IPS-18c (cell line): ENCODE measurements at regions not wholly inside any gene's neighbourhood (a gene's known extent, or its start where the extent isn't known, plus 50 kb on each side); places are given as distances from the start of the nearest gene placed in this dataset.
"Not testable (repeated sequence)": the region's sequence is repeated elsewhere in the genome, so short reads cannot be mapped to it uniquely, and the experiment has no call there.

ENCODE experiments used
- H3K4me3 ChIP-seq: 2 replicates; pipeline ENCODE4 v1.7.0; 2013; ENCODE audit warnings: low read depth, mild to moderate bottlenecking, low read length, moderate library complexity; ENCODE audit not compliant: insufficient read depth
- H3K9me3 ChIP-seq: one replicate; pipeline ENCODE4 v1.6.1; 2013; ENCODE audit warnings: mild to moderate bottlenecking, low read length, moderate library complexity; ENCODE audit not compliant: control insufficient read depth, insufficient read depth

DNA sequence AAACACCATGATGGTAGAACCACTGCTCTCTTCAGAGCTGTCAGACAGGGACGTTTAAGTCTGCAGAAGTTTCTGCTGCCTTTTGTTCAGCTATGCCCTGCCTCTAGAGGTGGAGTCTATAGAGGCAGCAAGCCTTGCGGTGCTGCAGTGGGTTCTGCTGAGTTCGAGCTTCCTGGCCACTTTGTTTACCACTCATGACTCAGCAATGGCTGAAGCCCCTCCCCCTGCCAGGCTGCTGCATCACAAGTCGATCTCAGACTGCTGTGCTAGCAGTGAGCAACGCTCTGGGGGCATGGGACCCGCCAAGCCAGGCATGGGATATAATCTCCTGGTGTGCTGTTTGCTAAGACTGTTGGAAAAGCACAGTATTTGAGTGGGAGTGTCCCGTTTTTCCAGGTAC is 229.5 kb upstream of the WDFY3 start:
- H3K9me3 ChIP-seq, H3K4me3 ChIP-seq: not testable (repeated sequence)

DNA sequence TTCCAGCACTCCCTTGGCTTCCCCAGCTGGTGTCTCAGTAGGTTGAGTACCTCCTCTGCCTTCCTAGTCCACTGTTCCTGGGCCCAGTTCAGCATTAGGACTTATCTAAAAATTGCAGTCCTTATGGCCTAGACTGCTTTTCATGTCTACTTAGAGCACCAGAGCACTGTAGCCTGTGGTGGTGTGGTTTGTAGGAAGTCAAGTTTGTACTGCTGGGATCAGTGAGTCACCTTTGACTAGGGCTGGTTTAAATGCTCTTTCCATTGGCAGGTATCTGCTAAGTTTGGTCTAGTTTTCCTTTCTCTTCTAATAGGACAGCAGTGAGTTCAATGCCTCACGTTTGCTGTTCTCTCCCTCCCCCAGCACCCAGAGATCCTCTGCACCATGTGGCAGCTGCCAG is 233.6 kb upstream of the WDFY3 start:
- Histone ChIP-seq H3K9me3 (peaks cover 4% of the 10 kb centered on the region), H3K4me3 (no peak overlapping the region)

DNA sequence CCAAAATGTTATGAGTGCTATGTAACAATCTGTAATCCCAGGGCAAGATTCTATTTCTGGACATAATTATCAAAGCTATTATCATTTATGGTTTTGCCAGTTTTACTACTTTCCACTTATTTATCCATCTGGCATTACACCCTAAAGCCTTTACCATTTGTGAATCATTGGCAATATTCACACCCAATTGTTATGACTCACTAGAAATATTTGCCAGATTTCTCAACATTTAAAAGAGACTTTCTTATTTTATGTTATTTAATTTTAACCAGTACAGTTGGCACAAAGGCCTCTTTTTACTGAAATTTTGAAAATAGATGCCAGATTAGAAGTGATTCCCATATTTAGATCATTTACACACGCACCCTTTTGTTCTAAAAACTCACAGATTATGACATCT is 242.7 kb upstream of the WDFY3 start:
- Histone ChIP-seq H3K9me3 (no peaks in the 10 kb centered on the region), H3K4me3 (no peak overlapping the region)

DNA sequence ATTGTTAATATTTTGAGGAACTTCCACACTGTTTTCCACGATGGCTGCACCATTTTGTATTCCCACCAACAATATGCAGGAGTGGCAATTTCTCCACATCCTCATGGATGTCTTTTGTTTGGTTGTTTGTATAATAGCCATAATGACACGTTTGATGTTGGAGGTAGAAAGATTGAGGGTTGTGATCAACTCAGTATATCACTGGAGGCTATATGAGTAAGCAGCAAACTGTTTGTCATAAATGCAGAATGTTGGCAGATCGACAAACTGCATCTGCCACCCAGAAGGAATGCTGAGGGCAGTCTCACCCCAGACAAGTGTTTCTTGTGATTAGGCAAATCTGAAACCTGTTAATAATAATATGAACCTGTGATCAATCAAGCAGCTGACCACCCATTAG is 243.9 kb upstream of the WDFY3 start:
- H3K4me3 ChIP-seq = no peak overlapping the region
- H3K9me3 ChIP-seq = no peaks in the 10 kb centered on the region

DNA sequence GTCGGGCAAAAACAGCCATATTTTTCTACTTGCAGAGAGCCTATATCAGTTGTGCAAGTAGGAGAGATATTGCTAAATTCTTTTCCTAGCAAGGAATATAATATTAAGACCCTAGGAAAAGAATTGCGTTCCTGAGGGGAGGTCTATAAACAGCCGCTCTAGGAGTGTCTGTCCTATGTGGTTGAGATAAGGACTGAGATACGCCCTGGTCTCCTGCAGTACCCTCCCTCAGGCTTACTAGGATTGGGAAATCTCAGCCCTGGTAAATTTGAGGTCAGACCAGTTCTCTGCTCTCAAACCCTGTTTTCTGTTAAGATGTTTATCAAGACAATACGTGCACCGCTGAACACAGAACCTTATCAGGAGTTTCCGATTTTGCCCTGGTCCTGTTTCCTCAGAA is 250.1 kb upstream of the WDFY3 start:
- not testable (repeated sequence) for H3K9me3 ChIP-seq, H3K4me3 ChIP-seq

DNA sequence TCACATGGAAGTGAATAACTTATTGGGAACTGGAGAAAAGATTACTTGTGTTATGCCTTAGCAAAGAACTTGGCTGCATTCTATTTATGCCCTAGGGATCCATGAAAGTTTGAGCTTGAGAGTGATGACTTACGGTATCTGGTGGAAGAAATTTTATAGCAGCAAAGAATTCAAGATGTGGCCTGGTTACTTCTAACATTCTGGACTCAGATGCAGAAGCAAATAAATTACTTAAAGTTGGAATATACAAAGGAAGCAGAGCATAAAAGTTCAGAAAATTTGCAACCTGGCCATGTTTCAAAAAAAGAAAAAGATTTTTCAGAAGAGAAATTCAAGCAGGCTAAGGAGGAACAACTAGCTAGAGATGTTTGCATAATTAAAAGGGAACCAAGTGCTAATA is 252.3 kb upstream of the WDFY3 start:
- Histone ChIP-seq H3K4me3 (no peak overlapping the region), H3K9me3 (peaks cover 6% of the 10 kb centered on the region)

DNA sequence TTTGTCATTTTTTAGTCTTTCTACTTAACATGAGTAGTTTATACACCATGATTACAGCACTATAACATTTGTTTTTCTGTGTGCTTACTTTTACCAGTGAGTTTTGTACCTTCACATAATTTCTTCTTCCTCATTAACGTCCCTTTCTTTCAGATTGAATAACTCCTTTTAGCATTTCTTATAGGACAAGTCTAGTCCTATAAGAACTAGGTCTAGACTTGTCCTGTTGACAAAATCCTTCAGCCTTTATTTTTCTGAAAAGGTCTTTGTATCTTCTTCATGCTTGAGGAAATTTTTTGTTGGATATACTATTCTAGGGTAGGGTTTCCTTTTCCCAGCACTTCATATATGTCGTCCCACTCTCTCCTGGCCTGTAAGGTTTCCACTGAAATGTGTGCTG is 253.3 kb upstream of the ARHGAP24 start:
- H3K9me3 ChIP-seq = peaks cover 6% of the 10 kb centered on the region

DNA sequence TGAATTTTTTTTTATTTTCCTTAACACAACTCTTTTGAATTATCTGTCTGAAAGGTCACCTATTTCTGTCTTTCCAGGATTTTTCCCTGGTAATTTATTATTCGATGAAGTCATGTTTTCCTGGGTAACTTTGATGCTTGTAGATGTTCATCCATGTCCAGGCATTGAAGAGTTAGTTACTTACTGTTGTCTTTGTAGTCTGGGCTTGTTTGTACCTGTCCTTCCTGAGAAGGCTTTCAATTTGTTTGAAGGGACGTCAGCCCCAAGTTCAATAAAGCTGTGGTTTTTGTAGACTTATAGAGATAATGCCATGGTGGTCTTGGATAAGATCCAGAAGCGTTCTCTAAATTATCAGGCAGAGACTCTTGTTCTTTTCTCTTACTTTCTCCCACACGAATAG is 252.4 kb upstream of the ARHGAP24 start:
- Histone ChIP-seq H3K9me3 (peaks cover 6% of the 10 kb centered on the region), H3K4me3 (no peak overlapping the region)

More for the DNA sequence above, 253.3 kb upstream of the ARHGAP24 start:
- no peak overlapping the region for H3K4me3 ChIP-seq

DNA sequence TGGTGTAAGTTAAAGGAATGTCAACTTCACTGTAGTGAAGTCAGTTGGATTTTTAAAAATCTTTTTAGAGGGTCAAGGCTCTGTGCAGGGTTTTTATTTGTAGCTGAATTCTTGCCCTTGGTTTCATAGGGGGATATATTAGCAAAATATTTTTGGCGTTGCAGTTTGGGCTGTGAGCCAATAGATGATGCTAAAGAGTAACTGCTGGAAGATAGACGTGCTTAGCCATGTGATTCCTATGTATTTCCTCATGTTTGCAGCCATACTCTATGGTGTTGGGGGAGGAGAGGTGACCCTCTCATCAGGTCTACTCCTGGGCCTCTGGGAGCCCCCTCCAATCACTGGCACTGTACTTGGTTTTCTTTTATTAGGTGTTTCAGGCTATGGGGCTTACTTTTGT is 246.7 kb upstream of the ARHGAP24 start:
- H3K9me3 ChIP-seq = no peaks in the 10 kb centered on the region
- no peak overlapping the region for H3K4me3 ChIP-seq

DNA sequence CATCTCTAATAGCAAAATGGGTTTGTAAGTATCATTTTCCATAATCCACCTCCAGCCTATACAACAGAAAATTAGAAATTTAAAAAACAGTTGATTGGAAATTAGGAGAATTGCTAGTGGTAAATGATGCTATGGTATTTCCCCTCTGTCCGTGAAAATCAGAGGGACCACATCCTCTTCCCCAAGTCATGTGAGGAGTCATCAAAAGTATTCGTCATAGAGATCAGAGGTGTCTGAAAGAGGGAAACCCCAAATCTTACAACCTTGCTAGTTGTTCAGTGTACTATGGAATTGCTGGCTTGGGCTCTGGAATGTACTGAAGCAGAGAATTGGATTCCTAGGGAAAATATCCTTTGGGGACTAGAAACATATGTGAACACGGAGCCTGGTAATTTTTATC is 241.4 kb upstream of the ARHGAP24 start:
- H3K9me3 ChIP-seq = no peaks in the 10 kb centered on the region
- H3K4me3 ChIP-seq = no peak overlapping the region

DNA sequence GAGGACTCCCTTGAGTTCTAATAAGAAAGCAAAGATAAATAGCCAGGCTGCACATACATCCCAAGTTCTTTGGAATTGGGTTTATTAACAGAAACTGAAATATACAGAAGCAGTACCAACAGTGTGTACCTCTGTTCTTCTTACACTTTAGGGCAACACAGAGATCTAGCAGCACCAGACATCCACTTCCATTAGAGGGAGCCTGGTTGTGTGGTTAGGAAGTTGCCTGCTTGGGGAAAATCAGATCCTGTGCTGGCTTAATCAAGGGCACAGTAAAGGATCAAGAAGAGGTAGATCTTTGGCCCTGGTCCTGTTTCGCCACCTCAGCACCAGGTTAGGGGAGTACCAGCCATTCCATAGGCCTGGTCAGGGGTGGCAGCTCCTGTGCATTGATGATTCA is 231.1 kb upstream of the ARHGAP24 start:
- Histone ChIP-seq H3K4me3 (no peak overlapping the region), H3K9me3 (no peaks in the 10 kb centered on the region)

- Histone ChIP-seq H3K9me3 (no peaks in the 10 kb centered on the region), H3K4me3 (no peak overlapping the region)
Measured at GRCh38 chr4:85244638-85245037, 230.3 kb upstream of the ARHGAP24 start.

DNA sequence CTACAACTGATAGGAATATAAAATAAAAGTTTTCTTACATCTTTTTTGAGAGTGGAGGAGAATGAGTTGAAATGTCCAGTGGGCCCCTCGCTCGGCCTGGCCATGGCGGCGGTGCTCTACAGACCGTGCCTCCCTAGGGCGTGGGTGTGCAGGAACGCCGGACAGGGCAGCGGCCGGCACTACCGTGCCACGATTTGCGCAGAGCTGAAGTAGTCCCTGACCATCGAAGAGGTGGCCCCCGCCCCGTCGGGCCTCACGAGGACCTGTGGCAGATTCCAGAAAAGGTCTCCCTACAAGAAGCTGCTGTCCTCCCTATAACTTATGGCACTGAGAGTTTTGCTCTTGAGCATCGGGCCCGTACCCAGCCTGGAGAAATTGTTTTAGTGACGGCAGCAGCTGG is 228.9 kb upstream of the ARHGAP24 start:
- H3K4me3 ChIP-seq = no peak overlapping the region
- no peaks in the 10 kb centered on the region for H3K9me3 ChIP-seq

GRCh38 chr4:85250852-85251251 is 224.1 kb upstream of the ARHGAP24 start:
- H3K9me3 ChIP-seq = no peaks in the 10 kb centered on the region
- H3K4me3 ChIP-seq = no peak overlapping the region

DNA sequence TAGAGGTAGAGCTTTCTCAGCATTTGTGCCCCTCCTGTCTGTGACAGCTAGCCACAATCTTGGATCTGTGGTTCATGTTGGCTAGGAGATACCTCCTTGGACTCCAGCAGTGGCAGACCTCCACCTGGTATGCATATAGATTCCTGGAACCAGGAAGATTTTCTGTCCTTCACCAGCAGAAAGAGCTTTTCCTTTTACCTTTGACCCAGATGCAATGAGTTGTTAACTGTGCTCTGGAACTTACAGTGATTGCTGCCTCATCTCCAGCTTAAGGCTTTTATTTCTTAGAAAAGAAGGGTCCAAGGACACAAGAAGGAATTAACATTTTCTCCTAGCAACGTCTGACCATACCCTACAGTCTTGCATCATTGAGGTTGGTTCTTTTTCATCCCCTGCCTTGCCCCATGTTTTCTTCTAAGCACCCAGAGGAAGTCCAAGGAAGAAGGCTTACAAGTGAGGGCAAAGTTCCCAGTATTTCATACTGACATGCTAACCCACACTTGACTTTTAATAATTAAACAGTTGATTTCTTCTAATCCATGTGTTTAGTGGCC is 217.1 kb upstream of the ARHGAP24 start:
- H3K4me3 ChIP-seq = no peak overlapping the region
- peaks cover 3% of the 10 kb centered on the region for H3K9me3 ChIP-seq

GRCh38 chr4:85260064-85260463 is 214.9 kb upstream of the ARHGAP24 start:
- Histone ChIP-seq H3K4me3 (no peak overlapping the region), H3K9me3 (peaks cover 3% of the 10 kb centered on the region)

- peaks cover under 1% of the 10 kb centered on the region for H3K9me3 ChIP-seq
- H3K4me3 ChIP-seq = no peak overlapping the region
Measured at GRCh38 chr4:85265234-85265633, 209.7 kb upstream of the ARHGAP24 start.

GRCh38 chr4:85268188-85268587 is 206.8 kb upstream of the ARHGAP24 start:
- H3K4me3 ChIP-seq = no peak overlapping the region

DNA sequence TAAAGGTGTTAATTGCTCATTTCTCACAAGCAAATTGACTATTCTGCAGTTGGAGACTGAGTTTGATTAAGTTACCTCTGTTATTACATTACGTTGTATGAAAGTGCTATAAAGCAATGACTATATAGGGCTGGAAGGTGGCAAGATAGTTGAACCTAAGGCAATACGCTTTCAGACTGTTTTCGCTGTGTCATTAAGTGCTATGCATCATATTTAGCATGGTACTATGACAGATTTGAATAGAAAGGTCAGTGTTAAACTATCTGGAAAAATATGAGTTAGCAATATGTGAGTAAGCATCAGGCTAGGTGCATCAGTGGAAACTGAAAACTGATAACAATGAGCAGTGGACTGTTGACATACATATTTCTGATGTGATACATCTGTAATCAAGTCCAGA is 206.0 kb upstream of the ARHGAP24 start:
- H3K4me3 ChIP-seq = no peak overlapping the region
- no peaks in the 10 kb centered on the region for H3K9me3 ChIP-seq

More at GRCh38 chr4:85268188-85268587, 206.8 kb upstream of the ARHGAP24 start:
- H3K9me3 ChIP-seq = no peaks in the 10 kb centered on the region
